ENCODE measurements at regions not wholly inside any gene's neighbourhood (a gene's known extent, or its start where the extent isn't known, plus 50 kb on each side); places are given as distances from the start of the nearest gene placed in this dataset.

- no peak for TF ChIP-seq TARDBP (IDR thresholded peaks at IDR 0.05)
- TF ChIP-seq SUZ12 (IDR thresholded peaks at IDR 0.05) = no peak
- TF ChIP-seq FOXK2 (IDR thresholded peaks at IDR 0.05) = no peak
- TF ChIP-seq FOXM1 (IDR thresholded peaks at IDR 0.05; ENCODE audit: borderline replicate concordance) = no peak
- TF ChIP-seq BHLHE40 (IDR thresholded peaks at IDR 0.05; ENCODE audit: borderline replicate concordance) = no peak
- no peak for TF ChIP-seq NFRKB (IDR thresholded peaks at IDR 0.05)
- TF ChIP-seq SP1 (IDR thresholded peaks at IDR 0.05) = no peak
- no peak for TF ChIP-seq CTBP1 (IDR thresholded peaks at IDR 0.05; ENCODE audit: borderline replicate concordance)
- no peak for TF ChIP-seq L3MBTL2 (conservative IDR thresholded peaks at IDR 0.05)
- no peak for TF ChIP-seq LEF1 (IDR thresholded peaks at IDR 0.05; ENCODE audit: borderline replicate concordance)
- no peak for TF ChIP-seq ARNT (IDR thresholded peaks at IDR 0.05)
- no peak for TF ChIP-seq HDGF (IDR thresholded peaks at IDR 0.05; ENCODE audit: borderline replicate concordance)
- TF ChIP-seq ELF4 (IDR thresholded peaks at IDR 0.05) = no peak
These were observed 848.8 kb upstream of the GBE1 start for GRCh38 chr3:82610236-82610635.

Data from HEK293T (cell line).